ENCODE measurements at regions not wholly inside any gene's neighbourhood (a gene's known extent, or its start where the extent isn't known, plus 50 kb on each side); places are given as distances from the start of the nearest gene placed in this dataset.
"Not testable (repeated sequence)": the region's sequence is repeated elsewhere in the genome, so short reads cannot be mapped to it uniquely, and the experiment has no call there.

DNA sequence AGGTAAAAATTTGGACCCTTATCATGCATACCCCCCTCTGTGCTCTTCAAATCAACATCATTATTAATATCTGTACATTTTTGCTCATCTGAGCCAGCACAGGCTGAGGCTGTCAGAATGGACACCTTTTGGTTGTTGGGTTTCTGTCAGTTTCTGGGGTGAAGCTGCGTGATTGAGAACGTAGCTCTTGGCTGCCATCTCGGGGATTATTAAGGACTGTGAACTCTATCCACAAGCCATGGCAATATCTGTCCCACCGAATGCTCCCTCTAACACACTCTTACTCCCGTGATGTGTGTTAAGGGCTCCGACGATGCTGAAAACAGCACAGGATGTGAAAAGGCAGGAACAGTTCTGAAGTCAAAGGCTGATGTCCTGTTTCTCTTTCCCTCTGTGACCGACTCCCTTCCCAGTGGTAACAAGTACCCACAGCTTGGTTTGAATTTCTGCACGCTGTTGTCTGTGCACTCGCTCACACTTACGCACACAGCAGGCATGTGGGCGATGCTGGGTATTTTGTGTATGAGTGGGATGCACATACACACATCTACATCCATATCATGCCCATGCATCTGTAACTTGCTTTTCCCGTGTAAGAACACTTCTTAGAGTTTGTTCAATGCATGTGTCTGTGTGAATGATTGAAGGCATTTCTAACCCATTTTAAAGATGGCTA is 405.6 kb downstream of the TMEM121 start:
- no peak for DNase-seq (ENCODE audit: low read depth, low spot score)

GRCh38 chr14:105933238-105933637 is 406.9 kb downstream of the TMEM121 start:
- DNase-seq (ENCODE audit: low read depth, low spot score) = no peak

DNA sequence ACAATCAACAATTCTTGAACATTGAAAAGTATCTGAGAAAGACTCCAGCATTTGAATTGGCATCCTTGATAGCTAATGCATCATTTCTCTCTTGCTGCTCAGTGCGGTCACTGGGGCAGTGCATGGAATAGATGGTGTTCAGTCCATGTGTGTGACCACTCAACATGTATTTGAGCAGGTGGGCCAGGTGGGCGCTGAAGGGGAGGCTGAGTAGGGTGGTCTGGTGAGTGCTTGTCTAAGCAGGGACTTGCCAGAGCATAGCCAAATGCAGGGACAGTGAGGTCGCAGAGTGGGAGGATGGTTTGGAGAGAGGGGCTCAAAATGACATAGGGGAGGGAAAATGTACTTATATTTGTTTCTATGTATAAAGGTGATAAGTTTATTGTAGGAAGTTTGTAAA is 409.0 kb downstream of the TMEM121 start:
- no peak for DNase-seq (ENCODE audit: low read depth, low spot score)

DNA sequence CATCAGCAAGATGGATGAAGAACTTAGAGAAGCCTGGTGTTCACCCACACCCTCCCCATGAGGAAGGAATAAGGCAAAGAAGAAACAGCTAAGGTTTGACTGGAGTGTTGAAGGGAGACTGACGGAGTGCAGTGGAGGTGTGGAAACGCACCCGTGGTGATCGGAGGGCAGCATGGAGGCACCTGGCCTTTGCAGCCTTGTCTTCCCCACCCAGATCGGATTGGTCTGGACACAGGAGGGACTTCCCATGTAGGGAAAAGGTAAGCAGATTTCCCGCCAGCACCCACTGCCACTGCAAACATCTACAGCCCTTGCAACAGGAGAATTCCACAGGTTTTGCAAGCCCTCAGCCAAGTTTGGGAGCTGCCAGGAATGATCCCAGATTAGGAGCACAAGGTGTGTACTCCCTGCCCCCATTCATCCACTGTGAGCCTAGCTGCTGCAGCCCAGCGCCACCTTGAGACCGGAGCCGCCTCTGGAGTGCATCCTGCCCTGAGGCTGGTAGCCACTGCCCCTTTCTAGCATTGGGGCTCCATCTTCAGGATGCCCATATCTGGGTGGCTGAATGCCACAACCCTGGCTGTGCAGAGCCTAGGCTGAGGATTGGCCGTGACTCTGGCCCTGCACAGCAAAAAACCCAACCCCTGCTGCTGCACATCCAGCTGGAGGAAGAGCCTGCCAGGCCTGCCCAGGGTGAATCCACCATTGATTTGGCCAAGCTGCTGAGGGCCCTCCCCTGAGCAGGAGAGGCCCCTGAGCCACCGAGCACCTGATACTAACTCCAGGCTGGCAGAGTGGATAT is 411.1 kb downstream of the TMEM121 start:
- no peak for DNase-seq (ENCODE audit: low read depth, low spot score)

GRCh38 chr14:105938055-105938863 is 411.9 kb downstream of the TMEM121 start:
- no peak for DNase-seq (ENCODE audit: low read depth, low spot score)

GRCh38 chr14:105938959-105939358 is 412.6 kb downstream of the TMEM121 start:
- no peak for DNase-seq (ENCODE audit: low read depth, low spot score)

DNA sequence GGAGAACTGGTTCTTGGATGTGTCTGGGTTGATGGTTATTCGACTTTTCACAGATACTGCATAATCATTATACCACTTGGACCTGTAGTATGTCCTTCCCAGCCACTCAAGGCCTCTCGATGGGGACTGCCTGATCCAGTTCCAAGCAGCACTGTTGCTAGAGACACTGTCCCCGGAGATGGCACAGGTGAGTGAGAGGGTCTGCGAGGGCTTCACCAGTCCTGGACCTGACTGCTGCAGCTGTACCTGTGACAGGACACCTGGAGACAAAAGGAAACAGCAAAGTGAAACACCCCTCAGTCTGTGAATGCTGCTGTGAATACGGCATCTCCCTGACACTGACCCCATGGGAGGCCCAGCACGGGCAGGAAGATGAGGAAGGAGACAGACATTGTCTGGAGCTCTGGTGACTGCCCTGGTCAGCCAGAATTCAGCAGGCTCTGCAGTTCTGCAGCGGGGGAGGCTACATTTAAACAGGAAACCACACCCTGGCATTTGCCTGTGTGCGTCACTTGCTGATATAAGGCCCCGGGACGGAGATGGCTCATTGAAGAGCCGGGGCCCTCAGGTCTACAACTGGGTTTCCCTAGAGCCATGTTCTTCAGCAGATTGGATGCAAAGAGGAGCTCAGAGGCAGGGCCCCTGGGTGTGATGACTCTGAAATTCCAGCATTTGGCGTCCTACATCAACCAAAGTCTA is 413.6 kb downstream of the TMEM121 start:
- DNase-seq (ENCODE audit: low read depth, low spot score) = no peak

DNA sequence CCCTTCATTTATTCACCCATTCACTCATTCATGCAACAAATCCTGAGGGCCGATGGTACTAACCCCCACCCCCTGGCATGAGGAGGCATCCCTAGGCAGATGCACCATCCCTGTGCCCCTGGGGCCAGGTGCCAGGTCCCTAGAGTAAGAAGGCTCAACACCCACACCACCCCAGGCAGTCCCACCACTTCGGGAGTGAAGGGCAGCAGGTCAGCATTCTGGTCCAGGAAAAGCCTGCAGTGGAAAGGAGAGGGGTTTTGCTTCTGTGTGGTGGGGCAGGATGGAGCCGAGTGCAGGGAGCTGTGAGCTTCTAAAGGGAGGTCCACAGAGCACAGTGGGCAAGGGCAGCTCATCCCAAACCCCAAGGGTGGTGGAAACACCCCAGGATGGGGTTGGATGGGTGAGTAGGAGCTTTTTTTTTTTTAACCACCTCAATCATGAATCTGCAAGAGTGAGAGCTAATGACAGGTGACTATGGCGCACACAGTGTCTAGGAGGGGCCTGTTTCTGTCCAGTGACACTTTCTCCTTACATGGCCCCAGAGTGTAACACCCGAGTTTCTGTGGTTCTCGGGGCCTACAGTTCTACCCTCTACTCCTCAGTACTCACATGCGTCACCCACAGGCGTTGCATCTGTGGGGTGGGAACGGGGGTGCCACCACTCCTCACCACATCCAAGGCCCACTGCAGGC is 414.3 kb downstream of the TMEM121 start:
- no peak for DNase-seq (ENCODE audit: low read depth, low spot score)

- no peak for DNase-seq (ENCODE audit: low read depth, low spot score)
These were observed 415.1 kb downstream of the TMEM121 start for GRCh38 chr14:105941226-105942166.

DNA sequence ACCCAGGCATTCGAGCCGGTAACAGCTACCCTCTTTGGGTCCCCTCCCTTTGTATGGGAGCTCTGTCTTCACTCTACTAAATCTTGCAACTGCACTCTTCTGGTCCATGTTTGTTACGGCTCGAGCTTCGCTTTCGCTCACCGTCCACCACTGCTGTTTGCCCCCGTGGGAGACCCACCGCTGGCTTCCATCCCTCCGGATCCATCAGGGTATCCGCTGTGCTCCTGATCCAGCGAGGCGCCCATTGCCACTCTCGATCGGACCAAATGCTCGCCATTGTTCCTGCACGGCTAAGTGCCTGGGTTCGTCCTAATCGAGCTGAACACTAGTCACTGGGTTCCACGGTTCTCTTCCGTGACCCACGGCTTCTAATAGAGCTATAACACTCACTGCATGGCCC is 416.3 kb downstream of the TMEM121 start:
- not testable (repeated sequence) for DNase-seq (ENCODE audit: low read depth, low spot score)

DNA sequence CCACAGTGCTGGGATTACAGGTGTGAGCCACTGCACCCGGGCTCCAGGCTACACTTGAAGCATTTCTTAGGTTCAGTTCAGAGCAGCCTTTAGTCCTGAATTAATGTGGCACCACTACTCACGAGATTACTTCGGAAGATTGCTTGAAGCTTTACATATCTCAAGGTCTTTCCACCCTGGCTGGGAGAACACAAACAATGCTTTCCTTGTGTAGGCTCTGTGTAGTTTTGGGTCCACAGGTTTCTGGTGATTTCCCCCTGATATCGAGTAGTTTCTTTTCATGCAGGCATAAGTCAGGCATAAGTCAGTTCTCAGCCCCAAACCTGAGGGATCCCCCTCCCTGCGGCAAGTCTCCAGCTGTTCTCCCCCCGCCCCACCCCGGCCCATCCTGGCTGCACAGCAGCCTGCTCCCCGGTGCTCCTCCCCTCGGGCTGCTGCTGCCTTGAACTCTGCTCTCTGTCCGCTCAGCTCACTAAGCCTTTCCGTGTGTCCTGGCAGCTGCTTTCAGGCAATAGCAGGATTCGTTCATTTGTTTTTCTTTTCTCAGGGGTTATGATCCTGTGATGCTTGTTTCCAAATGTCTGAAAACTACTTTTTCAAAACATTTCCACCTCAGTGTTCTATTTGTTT is 417.7 kb downstream of the TMEM121 start:
- DNase-seq (ENCODE audit: low read depth, low spot score) = no peak

DNA sequence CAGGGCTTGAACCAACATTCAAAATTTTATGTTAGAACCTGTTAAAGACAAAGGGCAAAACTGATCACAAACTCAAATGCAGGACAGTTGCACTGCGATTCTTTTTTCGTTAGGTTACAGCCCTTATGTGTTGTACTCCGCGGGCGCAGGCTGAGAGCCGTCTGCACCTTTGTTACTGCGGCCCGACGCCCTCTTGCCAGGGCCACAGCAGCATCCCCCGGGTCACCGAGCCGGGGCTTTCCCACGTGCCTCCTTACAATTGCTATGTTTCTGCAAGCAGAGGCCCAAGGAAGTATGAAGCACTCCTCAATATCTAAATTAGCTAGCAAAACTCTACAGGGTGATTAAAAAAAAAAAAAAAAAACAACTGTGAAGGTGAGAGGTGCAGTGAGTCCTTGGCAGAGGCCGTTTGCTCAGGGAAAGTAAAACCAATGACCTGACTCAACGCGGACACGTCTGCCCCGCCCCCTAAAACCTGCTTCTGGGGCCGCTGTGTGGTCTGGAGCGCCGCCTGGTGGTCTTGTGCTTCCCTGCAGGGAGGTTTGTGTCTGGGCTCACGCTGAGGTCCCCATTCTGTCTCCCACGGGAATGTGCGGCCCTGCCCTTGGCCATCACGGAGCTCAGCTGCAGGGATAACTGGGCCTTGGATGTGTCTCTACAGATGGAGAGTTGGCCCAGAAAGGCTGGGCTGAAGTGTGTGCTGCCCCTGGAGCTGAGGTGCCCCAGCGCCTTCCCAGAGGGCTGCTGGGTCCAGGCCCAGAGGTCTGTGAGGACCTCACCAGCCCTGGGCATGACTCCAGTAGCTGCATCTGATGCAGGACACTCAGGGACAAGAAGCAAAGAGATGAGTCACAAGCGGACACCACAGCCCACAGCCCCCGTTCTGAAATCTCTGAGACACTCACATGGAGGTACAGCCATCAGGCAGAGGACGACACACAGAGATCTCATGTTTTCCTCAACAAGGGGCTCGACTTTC is 418.5 kb downstream of the TMEM121 start:
- DNase-seq (ENCODE audit: low read depth, low spot score) = peak; percentile 65

- DNase-seq (ENCODE audit: low read depth, low spot score) = no peak
These were observed 419.5 kb downstream of the TMEM121 start for GRCh38 chr14:105945896-105946295.

- no peak for DNase-seq (ENCODE audit: low read depth, low spot score)
These were observed 421.2 kb downstream of the TMEM121 start for GRCh38 chr14:105947599-105947998.

GRCh38 chr14:105948955-105949354 is 422.6 kb downstream of the TMEM121 start:
- not testable (repeated sequence) for DNase-seq (ENCODE audit: low read depth, low spot score)

DNA sequence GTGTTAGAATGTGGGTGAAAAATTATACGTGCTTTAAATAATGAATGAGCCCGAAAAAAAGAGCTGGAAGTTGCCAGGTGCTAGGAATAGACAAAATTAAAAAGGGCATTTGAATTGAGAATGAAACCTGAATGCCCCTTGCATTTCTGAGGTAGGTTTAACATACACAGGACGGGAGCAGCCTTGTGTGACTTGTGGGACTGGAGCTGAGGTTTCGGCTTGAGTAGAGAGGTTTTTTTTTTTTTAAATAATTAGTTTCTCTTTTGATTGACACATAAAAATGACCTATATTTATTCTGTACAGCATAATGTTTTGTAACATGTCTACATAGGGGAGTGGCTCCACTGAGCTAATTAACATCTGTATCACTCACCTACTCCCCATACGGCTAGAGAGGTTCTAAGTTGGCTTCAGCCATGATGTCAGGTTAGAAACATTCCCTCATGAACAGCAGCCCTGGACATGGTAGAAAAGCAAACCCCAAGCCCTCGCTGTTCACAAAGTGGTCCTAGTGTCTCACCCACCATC is 424.0 kb downstream of the TMEM121 start:
- DNase-seq (ENCODE audit: low read depth, low spot score) = not testable (repeated sequence)

DNA sequence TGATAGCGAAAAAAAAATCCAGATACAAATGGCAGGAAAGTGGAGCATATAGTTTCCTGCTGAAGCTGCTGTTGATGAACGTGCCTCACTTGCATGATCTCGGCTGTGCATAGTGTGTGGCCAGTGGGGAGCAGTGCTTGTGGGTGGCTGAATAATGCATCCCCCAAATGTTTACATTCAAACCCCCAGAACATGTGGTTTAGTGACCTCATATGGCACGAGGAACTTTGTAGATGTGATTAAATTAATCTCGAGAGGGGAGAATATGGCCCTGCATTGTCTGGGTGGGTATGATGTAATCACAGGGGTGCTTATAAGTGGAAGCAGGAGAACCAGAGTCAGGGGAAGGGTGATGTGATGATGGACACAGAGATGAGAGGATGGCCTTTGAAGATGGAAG is 425.0 kb downstream of the TMEM121 start:
- no peak for DNase-seq (ENCODE audit: low read depth, low spot score)

GRCh38 chr14:105952222-105952621 is 425.8 kb downstream of the TMEM121 start:
- DNase-seq (ENCODE audit: low read depth, low spot score) = no peak

All from activated naive CD8-positive, alpha-beta T cell treated with anti-CD3 and anti-CD28 coated beads, Interleukin-2, amount 50 U/mL, for 16 hours (primary cell).